Gastroesophageal sphincter (tissue), 3 donors: ENCODE measurements at regions not wholly inside any gene's neighbourhood (a gene's known extent, or its start where the extent isn't known, plus 50 kb on each side); places are given as distances from the start of the nearest gene placed in this dataset.

ENCODE experiments used
- POLR2A ChIP-seq, 2 donors: fragments of 450-650 bp; IDR thresholded peaks; one replicate each; pipeline ENCODE4 v1.6.1; 2017; ENCODE audit warnings: antibody characterized with exemption in 2 of 2, mild to moderate bottlenecking in 2 of 2, moderate library complexity in 1 of 2
- TF ChIP-seq, protein P1 (sequence below), 4 experiments: fragments of 200-600 bp in 2 of 4; fragments of 450-650 bp in 2 of 4; sonication (generic) in 1 of 4; IDR thresholded peaks; one replicate each; pipeline ENCODE4 v1.5.1; 2017 to 2019; ENCODE audit warnings: antibody characterized with exemption in 4 of 4, mild to moderate bottlenecking in 2 of 4, moderate library complexity in 2 of 4

DNA sequence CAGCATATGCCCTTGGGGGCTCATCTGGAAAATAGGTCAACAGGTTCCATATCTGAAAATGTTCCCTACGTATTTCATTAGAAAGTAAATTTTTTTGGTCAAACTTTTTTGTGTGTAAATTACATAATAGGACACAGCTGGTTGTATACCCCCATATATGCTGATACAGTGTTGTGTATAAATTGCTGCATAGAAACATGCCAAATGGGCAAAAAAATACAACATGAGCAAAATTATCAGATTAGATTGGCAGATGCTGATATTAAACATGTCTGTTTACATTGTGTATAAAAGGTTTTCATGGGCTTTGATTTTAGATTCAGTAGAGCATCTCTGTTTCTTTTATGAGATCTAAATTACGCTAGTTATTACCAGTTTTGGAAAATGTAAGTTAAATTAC, 2223.0 kb downstream of the MAT2B start:
- TF ChIP-seq, protein P1, sequence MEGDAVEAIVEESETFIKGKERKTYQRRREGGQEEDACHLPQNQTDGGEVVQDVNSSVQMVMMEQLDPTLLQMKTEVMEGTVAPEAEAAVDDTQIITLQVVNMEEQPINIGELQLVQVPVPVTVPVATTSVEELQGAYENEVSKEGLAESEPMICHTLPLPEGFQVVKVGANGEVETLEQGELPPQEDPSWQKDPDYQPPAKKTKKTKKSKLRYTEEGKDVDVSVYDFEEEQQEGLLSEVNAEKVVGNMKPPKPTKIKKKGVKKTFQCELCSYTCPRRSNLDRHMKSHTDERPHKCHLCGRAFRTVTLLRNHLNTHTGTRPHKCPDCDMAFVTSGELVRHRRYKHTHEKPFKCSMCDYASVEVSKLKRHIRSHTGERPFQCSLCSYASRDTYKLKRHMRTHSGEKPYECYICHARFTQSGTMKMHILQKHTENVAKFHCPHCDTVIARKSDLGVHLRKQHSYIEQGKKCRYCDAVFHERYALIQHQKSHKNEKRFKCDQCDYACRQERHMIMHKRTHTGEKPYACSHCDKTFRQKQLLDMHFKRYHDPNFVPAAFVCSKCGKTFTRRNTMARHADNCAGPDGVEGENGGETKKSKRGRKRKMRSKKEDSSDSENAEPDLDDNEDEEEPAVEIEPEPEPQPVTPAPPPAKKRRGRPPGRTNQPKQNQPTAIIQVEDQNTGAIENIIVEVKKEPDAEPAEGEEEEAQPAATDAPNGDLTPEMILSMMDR (IDR thresholded peaks at IDR 0.05), result no peak
- no peak for TF ChIP-seq POLR2A (IDR thresholded peaks at IDR 0.05)
